Uterus (tissue), 3 donors: ENCODE measurements at regions not wholly inside any gene's neighbourhood (a gene's known extent, or its start where the extent isn't known, plus 50 kb on each side); places are given as distances from the start of the nearest gene placed in this dataset.

ENCODE experiments used
- DNase-seq, 2 donors: peaks; one replicate each; pipeline ENCODE4 v3.0.0-alpha.2; 2019 to 2020
- H3K27ac ChIP-seq, 2 donors: fragments of 200-600 bp; sonication (generic); 1 replicate in 1 of 2; 2 replicates in 1 of 2; pipeline ENCODE4 v1.5.1; 2016 to 2018
- H3K27me3 ChIP-seq, 2 donors: fragments of 200-600 bp; sonication (generic); one replicate each; pipeline ENCODE4 v1.5.1; 2018 to 2019; ENCODE audit warnings: control low read depth in 1 of 2
- H3K36me3 ChIP-seq, 2 donors: fragments of 200-600 bp; sonication (generic); one replicate each; pipeline ENCODE4 v1.5.1; 2019; ENCODE audit warnings: control low read depth in 1 of 2
- H3K4me1 ChIP-seq, 2 donors: fragments of 200-600 bp; sonication (generic); one replicate each; pipeline ENCODE4 v1.5.1; 2018 to 2019; ENCODE audit warnings: control low read depth in 1 of 2
- H3K4me3 ChIP-seq, 2 donors: fragments of 200-600 bp; sonication (generic); 1 replicate in 1 of 2; 2 replicates in 1 of 2; pipeline ENCODE4 v1.5.1; 2018 to 2019; ENCODE audit warnings: mild to moderate bottlenecking in 1 of 2
- H3K9me3 ChIP-seq, 2 donors: fragments of 200-600 bp; sonication (generic); one replicate each; pipeline ENCODE4 v1.5.1; 2019; ENCODE audit warnings: control low read depth in 1 of 2
- CTCF ChIP-seq, 4 experiments: fragments of 200-600 bp in 2 of 4; fragments of 450-650 bp in 2 of 4; sonication (generic) in 2 of 4; IDR thresholded peaks; one replicate each; pipeline ENCODE4 v1.5.1; 2016 to 2019; ENCODE audit warnings: antibody characterized with exemption in 4 of 4, mild to moderate bottlenecking in 2 of 4, moderate library complexity in 1 of 4
- POLR2A ChIP-seq, 2 donors: fragments of 450-650 bp; IDR thresholded peaks; one replicate each; pipeline ENCODE4 v1.6.1; 2016; ENCODE audit warnings: antibody characterized with exemption in 2 of 2, mild to moderate bottlenecking in 1 of 2, moderate library complexity in 1 of 2
- intact Hi-C: fragments of 100-400 bp; cut with DNase I; formaldehyde crosslinking; loops from one replicate; pipeline ENCODE4 v1.15.1; 2023; ENCODE audit warnings: low total_unique reads
- donor health status: DM: yes; HTN: yes; CAD: no.

- Histone ChIP-seq H3K27ac (no peak overlapping the region), H3K9me3 (no peaks in the 10 kb centered on the region), H3K4me3 (no peak overlapping the region), H3K4me1 (no peaks in the 10 kb centered on the region), H3K36me3 (no peaks in the 10 kb centered on the region), H3K27me3 (no peaks in the 10 kb centered on the region)
- intact Hi-C loops: no loop called here
- DNase-seq: no peak
- TF ChIP-seq POLR2A (IDR thresholded peaks at IDR 0.05) (no peak), CTCF (IDR thresholded peaks at IDR 0.05) (no peak)
Observed at GRCh38 chr10:10418387-10418786, 599.3 kb upstream of the CELF2 start.

- Histone ChIP-seq H3K4me1 (no peaks in the 10 kb centered on the region), H3K27ac (no peak overlapping the region), H3K4me3 (no peak overlapping the region), H3K36me3 (no peaks in the 10 kb centered on the region), H3K27me3 (no peaks in the 10 kb centered on the region), H3K9me3 (no peaks in the 10 kb centered on the region)
- no peak for DNase-seq
- intact Hi-C loops: no loop called here
- TF ChIP-seq CTCF (IDR thresholded peaks at IDR 0.05) (no peak), POLR2A (IDR thresholded peaks at IDR 0.05) (no peak)
Observed at GRCh38 chr10:10421071-10421470, 596.6 kb upstream of the CELF2 start.

GRCh38 chr10:10431422-10432066 lies 586.1 kb upstream of the CELF2 start:
- H3K27me3 ChIP-seq: no peaks in the 10 kb centered on the region
- DNase-seq: no peak
- H3K27ac ChIP-seq: no peak overlapping the region
- H3K9me3 ChIP-seq: no peaks in the 10 kb centered on the region
- TF ChIP-seq POLR2A (IDR thresholded peaks at IDR 0.05) (no peak), CTCF (IDR thresholded peaks at IDR 0.05) (no peak)
- no peaks in the 10 kb centered on the region for H3K36me3 ChIP-seq
- H3K4me1 ChIP-seq: no peaks in the 10 kb centered on the region
- H3K4me3 ChIP-seq: no peak overlapping the region
- intact Hi-C loops: no loop called here

- no peaks in the 10 kb centered on the region for H3K27me3 ChIP-seq
- no peaks in the 10 kb centered on the region for H3K9me3 ChIP-seq
- H3K4me3 ChIP-seq: no peak overlapping the region
- H3K27ac ChIP-seq: no peak overlapping the region
- H3K36me3 ChIP-seq: peaks cover 0 to 4% of the 10 kb centered on the region in 2 donors
- no peaks in the 10 kb centered on the region for H3K4me1 ChIP-seq
- TF ChIP-seq POLR2A (IDR thresholded peaks at IDR 0.05) (no peak), CTCF (IDR thresholded peaks at IDR 0.05) (no peak)
- no peak for DNase-seq
- intact Hi-C loops: no loop called here
Observed at GRCh38 chr10:10432296-10433035, 585.2 kb upstream of the CELF2 start.

GRCh38 chr10:10434312-10434711 lies 583.4 kb upstream of the CELF2 start:
- Histone ChIP-seq H3K27ac (no peak overlapping the region), H3K4me3 (no peak overlapping the region), H3K4me1 (no peaks in the 10 kb centered on the region), H3K36me3 (peaks cover 0 to 4% of the 10 kb centered on the region in 2 donors), H3K9me3 (no peaks in the 10 kb centered on the region), H3K27me3 (no peaks in the 10 kb centered on the region)
- no peak for DNase-seq
- intact Hi-C loops: no loop called here
- TF ChIP-seq CTCF (IDR thresholded peaks at IDR 0.05) (no peak), POLR2A (IDR thresholded peaks at IDR 0.05) (no peak)
